ENCODE measurements at regions not wholly inside any gene's neighbourhood (a gene's known extent, or its start where the extent isn't known, plus 50 kb on each side); places are given as distances from the start of the nearest gene placed in this dataset.

GRCh38 chr2:8597559-8598225, 84.2 kb upstream of the ID2 start:
- WGBS, 5 donors: 94 to 96% (median 95%) methylated on average over 8 of the region's 8 CpGs
- TF ChIP-seq POLR2AphosphoS5 (IDR thresholded peaks at IDR 0.05) (no peak), POLR2A (IDR thresholded peaks at IDR 0.05) (no peak), CTCF (IDR thresholded peaks at IDR 0.05) (no peak), EP300 (IDR thresholded peaks at IDR 0.05) (no peak)
- Histone ChIP-seq H3K4me3 (no peak overlapping the region), H3K27me3 (no peaks in the 10 kb centered on the region), H3K27ac (no peak overlapping the region), H3K4me1 (no peaks in the 10 kb centered on the region), H3K36me3 (no peaks in the 10 kb centered on the region), H3K9me3 (no peaks in the 10 kb centered on the region)
- no peak for DNase-seq
- intact Hi-C loops (cut with DNase I; ENCODE audit: low total_unique reads): no loop called here

- WGBS, 5 donors: 80 to 91% (median 85%) methylated on average over 13 of the region's 13 CpGs
- Histone ChIP-seq H3K27ac (no peak overlapping the region), H3K4me1 (no peaks in the 10 kb centered on the region), H3K9me3 (no peaks in the 10 kb centered on the region), H3K4me3 (no peak overlapping the region), H3K27me3 (no peaks in the 10 kb centered on the region), H3K36me3 (no peaks in the 10 kb centered on the region)
- DNase-seq: peak in 1 of 2 donors; percentile 34
- no peak for TF ChIP-seq EP300 (IDR thresholded peaks at IDR 0.05)
- TF ChIP-seq POLR2A (IDR thresholded peaks at IDR 0.05): no peak
- no peak for TF ChIP-seq CTCF (IDR thresholded peaks at IDR 0.05)
- TF ChIP-seq POLR2AphosphoS5 (IDR thresholded peaks at IDR 0.05): peak in 2 of 3 donors; percentile 37 to 54
- intact Hi-C loops (cut with DNase I; ENCODE audit: low total_unique reads): no loop called here
Measured at GRCh38 chr2:8598295-8599165, 83.3 kb upstream of the ID2 start.

- TF ChIP-seq POLR2AphosphoS5 (IDR thresholded peaks at IDR 0.05) (no peak), EP300 (IDR thresholded peaks at IDR 0.05) (no peak), POLR2A (IDR thresholded peaks at IDR 0.05) (no peak), CTCF (IDR thresholded peaks at IDR 0.05) (no peak)
- 80 to 85% (median 83%) methylated on average over 21 to 24 of the region's 24 CpGs for WGBS, 5 donors
- no peaks in the 10 kb centered on the region for H3K27me3 ChIP-seq
- intact Hi-C loops (cut with DNase I; ENCODE audit: low total_unique reads): no loop called here
- no peaks in the 10 kb centered on the region for H3K36me3 ChIP-seq
- H3K9me3 ChIP-seq: no peaks in the 10 kb centered on the region
- H3K27ac ChIP-seq: no peak overlapping the region
- no peaks in the 10 kb centered on the region for H3K4me1 ChIP-seq
- no peak for DNase-seq
- no peak overlapping the region for H3K4me3 ChIP-seq
Measured at GRCh38 chr2:8599421-8600242, 82.2 kb upstream of the ID2 start.

- Histone ChIP-seq H3K27ac (no peak overlapping the region), H3K9me3 (no peaks in the 10 kb centered on the region), H3K4me1 (no peaks in the 10 kb centered on the region), H3K4me3 (no peak overlapping the region), H3K27me3 (no peaks in the 10 kb centered on the region), H3K36me3 (no peaks in the 10 kb centered on the region)
- no peak for DNase-seq
- WGBS, 5 donors: 92 to 97% (median 97%) methylated on average over 13 to 14 of the region's 14 CpGs
- TF ChIP-seq CTCF (IDR thresholded peaks at IDR 0.05): no peak
- intact Hi-C loops (cut with DNase I; ENCODE audit: low total_unique reads): no loop called here
Measured at GRCh38 chr2:8600456-8600855, 81.4 kb upstream of the ID2 start.
